GM12891 (cell line): ENCODE measurements at regions not wholly inside any gene's neighbourhood (a gene's known extent, or its start where the extent isn't known, plus 50 kb on each side); places are given as distances from the start of the nearest gene placed in this dataset.

Experiments used
- DNase-seq: peaks from one replicate; pipeline ENCODE4 v3.0.0; 2011; ENCODE audit warnings: low spot score; ENCODE audit not compliant: insufficient read length
- FAIRE-seq: peaks from 2 replicates; lab custom pipeline; 2011; peaks lifted over from hg19 to GRCh38; lab: Jason Lieb, UNC
- PAX5 ChIP-seq: IDR thresholded peaks from 2 replicates; pipeline ENCODE4 v1.6.1; 2011; ENCODE audit warnings: low read length, moderate library complexity, mild to moderate bottlenecking; ENCODE audit not compliant: insufficient read depth, severe bottlenecking
- POLR2A ChIP-seq: IDR thresholded peaks from 2 replicates; pipeline ENCODE4 v1.6.1; 2011; ENCODE audit warnings: low read depth, low read length, control low read depth
- POLR2AphosphoS5 ChIP-seq: IDR thresholded peaks from 2 replicates; pipeline ENCODE4 v1.6.1; 2011; ENCODE audit warnings: low read depth, low read length, control low read depth
- POU2F2 ChIP-seq: IDR thresholded peaks from 2 replicates; pipeline ENCODE4 v1.6.1; 2011; ENCODE audit warnings: low read depth, mild to moderate bottlenecking, control low read depth, low read length, moderate library complexity
- SPI1 ChIP-seq: IDR thresholded peaks from 2 replicates; pipeline ENCODE4 v1.6.1; 2011; ENCODE audit warnings: low read depth, low read length, control low read depth
- TAF1 ChIP-seq: IDR thresholded peaks from 2 replicates; pipeline ENCODE4 v1.6.1; 2011; ENCODE audit warnings: low read depth, low read length, control low read depth

- TF ChIP-seq POLR2AphosphoS5 (no peak), PAX5 (no peak), POU2F2 (no peak), SPI1 (no peak), TAF1 (no peak), POLR2A (no peak)
- no peak for DNase-seq
Measured at GRCh38 chr1:198030682-198031081, 113.5 kb downstream of the LHX9 start.

GRCh38 chr1:198031086-198031485, 113.9 kb downstream of the LHX9 start:
- no peak for DNase-seq
- TF ChIP-seq SPI1 (no peak), POLR2AphosphoS5 (no peak), TAF1 (no peak), POU2F2 (no peak), PAX5 (no peak), POLR2A (no peak)
- FAIRE-seq, result no peak

More at GRCh38 chr1:198030682-198031081, 113.5 kb downstream of the LHX9 start:
- FAIRE-seq, result no peak

GRCh38 chr1:198032668-198033067, 115.5 kb downstream of the LHX9 start:
- FAIRE-seq (no peak), DNase-seq (no peak)
- TF ChIP-seq PAX5, result no peak
- no peak for TF ChIP-seq POLR2A
- TF ChIP-seq POU2F2, result no peak
- no peak for TF ChIP-seq SPI1
- TF ChIP-seq TAF1, result no peak

- DNase-seq (no peak), FAIRE-seq (no peak)
- TF ChIP-seq POLR2A (no peak), PAX5 (no peak), SPI1 (no peak), POU2F2 (no peak), POLR2AphosphoS5 (no peak), TAF1 (no peak)
Measured at GRCh38 chr1:198040880-198041279, 115.9 kb upstream of the NEK7 start.

- DNase-seq (no peak), FAIRE-seq (no peak)
- no peak for TF ChIP-seq TAF1
- TF ChIP-seq POLR2AphosphoS5, result no peak
- TF ChIP-seq POLR2A, result no peak
- TF ChIP-seq POU2F2, result no peak
- no peak for TF ChIP-seq SPI1
- TF ChIP-seq PAX5, result no peak
Measured at GRCh38 chr1:198042168-198042567, 114.6 kb upstream of the NEK7 start.

GRCh38 chr1:198047913-198048312, 108.9 kb upstream of the NEK7 start:
- no peak for DNase-seq
- TF ChIP-seq POU2F2 (no peak), POLR2A (no peak), SPI1 (no peak), POLR2AphosphoS5 (no peak), PAX5 (no peak), TAF1 (no peak)
- no peak for FAIRE-seq

GRCh38 chr1:198054510-198054909, 102.3 kb upstream of the NEK7 start:
- DNase-seq, result no peak
- TF ChIP-seq POLR2AphosphoS5, result no peak
- FAIRE-seq, result no peak

- TF ChIP-seq POLR2AphosphoS5 (no peak), POLR2A (no peak), SPI1 (no peak)
- FAIRE-seq (peak; percentile 31), DNase-seq (no peak)
Measured at GRCh38 chr1:198056255-198056654, 100.5 kb upstream of the NEK7 start.

- DNase-seq (no peak), FAIRE-seq (no peak)
- no peak for TF ChIP-seq POU2F2
- TF ChIP-seq TAF1, result no peak
- no peak for TF ChIP-seq POLR2AphosphoS5
- no peak for TF ChIP-seq SPI1
- TF ChIP-seq PAX5, result no peak
- no peak for TF ChIP-seq POLR2A
Measured at GRCh38 chr1:198064181-198064580, 92.6 kb upstream of the NEK7 start.

- no peak for TF ChIP-seq POU2F2
- TF ChIP-seq TAF1, result no peak
- DNase-seq (no peak), FAIRE-seq (no peak)
Measured at GRCh38 chr1:198068285-198068684, 88.5 kb upstream of the NEK7 start.
